ENCODE measurements at regions not wholly inside any gene's neighbourhood (a gene's known extent, or its start where the extent isn't known, plus 50 kb on each side); places are given as distances from the start of the nearest gene placed in this dataset.
"Not testable (repeated sequence)": the region's sequence is repeated elsewhere in the genome, so short reads cannot be mapped to it uniquely, and the experiment has no call there.

- FAIRE-seq (no peak), DNase-seq (ENCODE audit: low spot score in 2 of 2) (no peak)
These were observed 1181.4 kb downstream of the ROBO2 start for GRCh38 chr3:78221300-78221699.

GRCh38 chr3:78221796-78222195 lies 1181.9 kb downstream of the ROBO2 start:
- DNase-seq (ENCODE audit: low spot score in 2 of 2), result no peak
- FAIRE-seq, result no peak

DNA sequence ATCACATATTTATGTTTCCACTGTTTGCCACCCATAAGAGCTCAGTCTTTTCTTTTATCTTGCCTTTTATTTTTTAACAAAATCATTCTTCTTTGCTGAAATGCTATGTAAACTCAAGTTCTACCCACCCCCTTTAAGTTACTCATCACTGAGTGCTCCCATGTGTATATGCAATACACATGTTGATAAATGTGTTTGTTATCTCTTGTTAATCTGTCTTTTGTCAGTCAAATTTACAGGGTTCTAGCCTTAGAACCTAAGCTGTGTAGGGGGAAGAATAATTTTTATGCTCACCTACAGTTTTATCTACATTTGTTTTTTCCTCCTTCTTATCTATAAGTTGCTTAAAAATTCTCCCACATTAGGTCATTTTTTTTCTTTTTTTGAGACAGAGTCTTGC lies 1195.9 kb downstream of the ROBO2 start:
- DNase-seq (ENCODE audit: low spot score in 2 of 2) (no peak), FAIRE-seq (no peak)

- FAIRE-seq, result no peak
These were observed 1198.9 kb downstream of the ROBO2 start for GRCh38 chr3:78238811-78239210.

GRCh38 chr3:78242724-78243123 lies 1202.8 kb downstream of the ROBO2 start:
- DNase-seq (ENCODE audit: low spot score in 2 of 2) (no peak), FAIRE-seq (no peak)

More at GRCh38 chr3:78238811-78239210, 1198.9 kb downstream of the ROBO2 start:
- DNase-seq (ENCODE audit: low spot score in 2 of 2), result no peak

- FAIRE-seq, result no peak
- DNase-seq (ENCODE audit: low spot score in 2 of 2), result no peak
These were observed 1204.2 kb downstream of the ROBO2 start for GRCh38 chr3:78244136-78244535.

- no peak for FAIRE-seq
- DNase-seq (ENCODE audit: low spot score in 2 of 2), result no peak
These were observed 1209.4 kb downstream of the ROBO2 start for GRCh38 chr3:78249294-78249693.

GRCh38 chr3:78253860-78254259 lies 1214.0 kb downstream of the ROBO2 start:
- FAIRE-seq, result peak; percentile 85
- DNase-seq (ENCODE audit: low spot score in 2 of 2), result no peak

- FAIRE-seq, result no peak
- no peak for DNase-seq (ENCODE audit: low spot score in 2 of 2)
These were observed 1215.5 kb downstream of the ROBO2 start for GRCh38 chr3:78255403-78255802.

DNA sequence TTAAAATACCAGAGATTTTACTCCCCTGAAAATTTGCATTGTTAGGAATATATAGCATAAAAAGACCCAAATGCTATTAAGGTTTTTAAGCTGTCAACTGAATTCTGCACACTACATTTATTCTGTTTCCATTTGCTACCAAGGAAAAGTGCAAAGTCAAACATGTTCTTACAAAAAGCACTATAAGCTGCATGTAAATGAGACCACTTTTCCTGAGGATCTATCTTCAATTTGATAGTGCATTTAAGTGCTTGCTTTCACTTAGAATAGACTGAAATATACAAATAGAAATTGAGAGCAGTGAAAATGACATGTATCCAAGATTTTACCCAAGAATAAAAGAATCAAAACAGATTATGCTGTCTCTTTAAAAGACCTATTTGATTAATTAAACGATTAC lies 1216.2 kb downstream of the ROBO2 start:
- no peak for FAIRE-seq
- no peak for DNase-seq (ENCODE audit: low spot score in 2 of 2)

- DNase-seq (ENCODE audit: low spot score in 2 of 2), result no peak
- no peak for FAIRE-seq
These were observed 1218.1 kb downstream of the ROBO2 start for GRCh38 chr3:78257951-78258530.

DNA sequence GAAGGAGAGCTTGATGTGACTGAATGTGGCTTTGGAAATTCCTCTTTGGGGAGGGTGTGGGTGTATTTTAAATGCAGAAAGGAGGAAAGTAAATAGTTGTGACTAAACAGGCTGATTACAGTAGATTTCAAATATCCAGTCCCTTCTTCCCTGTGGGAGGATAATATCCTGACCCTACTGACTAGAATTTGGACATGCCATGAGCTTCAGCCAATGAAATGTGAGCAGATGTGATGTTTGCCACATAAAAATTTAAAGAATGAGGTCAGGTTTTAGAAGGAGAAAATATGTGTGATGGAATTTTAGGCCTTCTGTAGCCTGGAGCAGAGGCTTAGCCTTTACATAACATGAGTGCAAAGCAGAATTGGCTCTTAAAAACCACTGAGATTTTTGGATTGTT lies 1218.9 kb downstream of the ROBO2 start:
- FAIRE-seq (no peak), DNase-seq (ENCODE audit: low spot score in 2 of 2) (no peak)

DNA sequence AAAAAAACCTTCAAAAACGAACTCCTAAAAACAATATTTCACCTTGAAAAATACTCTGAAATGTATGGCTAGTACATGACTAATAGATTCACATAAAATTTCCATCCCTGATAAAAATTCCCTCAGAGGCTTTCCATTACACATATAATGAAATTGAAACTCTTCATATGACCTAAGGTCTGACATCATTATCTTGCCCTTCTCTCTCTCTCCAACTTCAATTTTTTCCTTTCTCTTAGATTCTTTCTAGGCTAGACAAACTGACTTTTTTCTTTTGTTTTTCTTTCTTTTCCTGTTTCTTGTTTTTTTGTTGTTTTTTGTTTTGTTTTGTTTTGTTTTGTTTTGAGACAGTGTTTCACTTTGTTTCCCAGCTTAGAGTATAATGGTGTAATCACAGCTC lies 1220.5 kb downstream of the ROBO2 start:
- FAIRE-seq (no peak), DNase-seq (ENCODE audit: low spot score in 2 of 2) (no peak)

DNA sequence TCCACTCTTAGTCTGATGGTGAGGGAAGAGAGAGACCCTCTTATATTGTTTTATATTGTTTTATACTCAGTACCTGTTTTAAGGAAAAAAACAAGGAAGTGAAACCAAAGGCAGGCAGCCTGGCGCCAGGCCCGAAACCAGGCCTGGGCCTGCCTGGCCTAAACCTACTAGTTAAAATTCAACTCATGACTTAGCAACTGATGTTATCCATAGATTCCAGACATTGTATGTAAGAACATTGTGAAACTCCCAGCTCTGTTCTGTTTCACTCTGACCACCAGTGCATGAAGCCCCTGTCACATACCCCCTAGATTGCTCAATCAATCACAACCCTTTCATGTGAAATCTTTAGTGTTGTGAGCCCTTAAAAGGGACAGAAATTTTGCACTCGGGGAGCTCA lies 1226.7 kb downstream of the ROBO2 start:
- not testable (repeated sequence) for FAIRE-seq; DNase-seq (ENCODE audit: low spot score in 2 of 2)

- FAIRE-seq, result no peak
These were observed 1227.3 kb downstream of the ROBO2 start for GRCh38 chr3:78267235-78267634.

GRCh38 chr3:78268087-78268486 lies 1228.2 kb downstream of the ROBO2 start:
- DNase-seq (ENCODE audit: low spot score in 2 of 2), result no peak
- no peak for FAIRE-seq

More at GRCh38 chr3:78267235-78267634, 1227.3 kb downstream of the ROBO2 start:
- no peak for DNase-seq (ENCODE audit: low spot score in 2 of 2)

- FAIRE-seq, result no peak
These were observed 1229.1 kb downstream of the ROBO2 start for GRCh38 chr3:78268716-78269668.

GRCh38 chr3:78273326-78273725 lies 1233.4 kb downstream of the ROBO2 start:
- DNase-seq (ENCODE audit: low spot score in 2 of 2), result no peak
- no peak for FAIRE-seq

More at GRCh38 chr3:78268716-78269668, 1229.1 kb downstream of the ROBO2 start:
- DNase-seq (ENCODE audit: low spot score in 2 of 2), result no peak

GRCh38 chr3:78274475-78275065 lies 1234.7 kb downstream of the ROBO2 start:
- DNase-seq (ENCODE audit: low spot score in 2 of 2) (no peak), FAIRE-seq (peak; percentile 98)

GRCh38 chr3:78275420-78275852 lies 1235.5 kb downstream of the ROBO2 start:
- no peak for FAIRE-seq
- DNase-seq (ENCODE audit: low spot score in 2 of 2), result no peak

- no peak for DNase-seq (ENCODE audit: low spot score in 2 of 2)
- FAIRE-seq, result no peak
These were observed 1237.3 kb downstream of the ROBO2 start for GRCh38 chr3:78277220-78277619.

Measured in frontal cortex (tissue), 3 donors.